HepG2 (cell line): ENCODE measurements at regions not wholly inside any gene's neighbourhood (a gene's known extent, or its start where the extent isn't known, plus 50 kb on each side); places are given as distances from the start of the nearest gene placed in this dataset.

Experiments
- ATAC-seq: fragments of 200-7000 bp; cut with Tn5 transposase; 3 replicates; pipeline ENCODE4 v1.9.1; 2020; ENCODE audit warnings: mild to moderate bottlenecking, moderate library complexity
- BruUV-seq: library from RNA; stranded (reverse); fragments of 400-500 nt; replicated peaks from 2 replicates; lab custom pipeline; 2021; lab: Mats Ljungman, UMichigan
- CTCF ChIA-PET: fragments of 300-600 bp; formaldehyde crosslinking; extraction: SDS; loops from one replicate; lab custom pipeline; 2021; ENCODE audit warnings: low total read pairs, inconsistent platforms, low intra/inter-chr PET ratio; lab: Yijun Ruan, JAX
- POLR2A ChIA-PET: fragments of 350-600 bp; sonication (Branson Sonifier 250); formaldehyde crosslinking; loops from one replicate; lab custom pipeline; 2020; ENCODE audit warnings: antibody characterized with exemption, inconsistent platforms; lab: Yijun Ruan, JAX
- DNase-seq: peaks from one replicate; pipeline ENCODE4 v3.0.0-alpha.2; 2015; ENCODE audit warnings: low spot score
- FAIRE-seq: peaks from 3 replicates; lab custom pipeline; 2011; peaks lifted over from hg19 to GRCh38; lab: Jason Lieb, UNC
- H2AFZ ChIP-seq: one replicate; pipeline ENCODE4 v1.6.1; 2011; ENCODE audit warnings: low read length, inconsistent platforms
- H3K27ac ChIP-seq: fragments of 300-600 bp; 3 replicates; pipeline ENCODE4 v1.8.0; 2011; ENCODE audit warnings: mixed run types, mild to moderate bottlenecking, mixed read lengths, low read length, inconsistent platforms; ENCODE audit not compliant: insufficient read depth; ENCODE audit errors: extremely low read length
- H3K27me3 ChIP-seq, 2 experiments: fragments of 200-600 bp in 1 of 2; 2 replicates in 1 of 2; 3 replicates in 1 of 2; pipeline versions ENCODE4 v1.6.0 to v1.8.0; 2011; ENCODE audit warnings: low read length in 2 of 2, mild to moderate bottlenecking in 2 of 2, moderate library complexity in 2 of 2, inconsistent platforms in 1 of 2; ENCODE audit not compliant: insufficient read depth in 2 of 2, control insufficient read depth in 1 of 2
- H3K36me3 ChIP-seq, 2 experiments: fragments of 200-600 bp in 1 of 2; replicated peaks in 1 of 2; 2 replicates in 1 of 2; 3 replicates in 1 of 2; pipeline versions ENCODE4 v1.5.1 to v1.8.0; 2011; ENCODE audit warnings: low read length in 2 of 2, inconsistent platforms in 1 of 2; ENCODE audit not compliant: insufficient read depth in 2 of 2, control insufficient read depth in 1 of 2
- H3K4me1 ChIP-seq: 2 replicates; pipeline ENCODE4 v1.5.1; 2012; ENCODE audit warnings: low read length, inconsistent platforms; ENCODE audit not compliant: insufficient read depth
- H3K4me2 ChIP-seq: 2 replicates; pipeline ENCODE4 v1.6.0; 2011; ENCODE audit warnings: low read depth, low read length, inconsistent platforms
- H3K4me3 ChIP-seq, 3 experiments: fragments of 200-600 bp in 1 of 3; sonication (generic), shearing (Covaris generic) in 1 of 3; replicated peaks in 1 of 3; 2 replicates each; pipeline ENCODE4 v1.5.1; 2011 to 2016; ENCODE audit warnings: low read length in 3 of 3, inconsistent platforms in 2 of 3, low read depth in 2 of 3, mild to moderate bottlenecking in 2 of 3, control low read depth in 1 of 3, mixed read lengths in 1 of 3; ENCODE audit not compliant: insufficient read depth in 1 of 3
- H3K79me2 ChIP-seq: one replicate; pipeline ENCODE4 v1.6.1; 2011; ENCODE audit warnings: low read length, inconsistent platforms; ENCODE audit not compliant: insufficient read depth
- H3K9ac ChIP-seq: 2 replicates; pipeline ENCODE4 v1.6.0; 2011; ENCODE audit warnings: mild to moderate bottlenecking, low read depth, low read length, inconsistent platforms; ENCODE audit not compliant: insufficient read depth
- H3K9me3 ChIP-seq: 2 replicates; pipeline ENCODE4 v1.5.1; 2012; ENCODE audit warnings: mild to moderate bottlenecking, low read length
- H4K20me1 ChIP-seq: 2 replicates; pipeline ENCODE4 v1.6.0; 2011; ENCODE audit warnings: inconsistent platforms, mild to moderate bottlenecking, low read length, moderate library complexity; ENCODE audit not compliant: insufficient read depth
- ARID4A ChIP-seq: sonication (generic); formaldehyde crosslinking; IDR thresholded peaks from 2 replicates; pipeline ENCODE4 v1.5.0; 2020; ENCODE audit warnings: mild to moderate bottlenecking, missing genetic modification reagents, borderline replicate concordance
- BCL6 ChIP-seq: IDR thresholded peaks from 2 replicates; pipeline ENCODE4 v1.6.1; 2016; ENCODE audit warnings: missing genetic modification reagents, missing compliant biosample characterization
- HOXA3 ChIP-seq: sonication (generic); formaldehyde crosslinking; IDR thresholded peaks from 2 replicates; pipeline ENCODE4 v1.5.0; 2020; ENCODE audit warnings: missing genetic modification reagents
- NR2F1 ChIP-seq, 2 experiments: fragments of 450-650 bp in 1 of 2; formaldehyde crosslinking in 1 of 2; IDR thresholded peaks; 2 replicates each; pipeline versions ENCODE4 v1.5.0 to v1.6.1; 2016 to 2020; ENCODE audit warnings: mild to moderate bottlenecking in 1 of 2, missing compliant biosample characterization in 1 of 2, missing genetic modification reagents in 1 of 2, moderate library complexity in 1 of 2
- SP5 ChIP-seq: IDR thresholded peaks from 2 replicates; pipeline ENCODE4 v1.6.1; 2016; ENCODE audit warnings: low read depth, borderline replicate concordance
- THYN1 ChIP-seq: sonication (generic); formaldehyde crosslinking; IDR thresholded peaks from 2 replicates; pipeline ENCODE4 v1.8.1; 2023; ENCODE audit warnings: low read depth, mild to moderate bottlenecking, moderate library complexity, missing genetic modification reagents, borderline replicate concordance
- TP53 ChIP-seq: sonication (generic); formaldehyde crosslinking; conservative IDR thresholded peaks from 2 replicates; pipeline ENCODE4 v1.4.0; 2020; ENCODE audit warnings: missing genetic modification reagents
- ZNF10 ChIP-seq: sonication (generic); formaldehyde crosslinking; IDR thresholded peaks from 2 replicates; pipeline ENCODE4 v1.4.0; 2020; ENCODE audit warnings: mild to moderate bottlenecking, low read depth, missing genetic modification reagents, borderline replicate concordance
- ZNF280D ChIP-seq: sonication (generic); formaldehyde crosslinking; IDR thresholded peaks from 2 replicates; pipeline ENCODE4 v1.5.1; 2020; ENCODE audit warnings: mild to moderate bottlenecking, missing genetic modification reagents
- ZNF326 ChIP-seq: sonication (generic); formaldehyde crosslinking; IDR thresholded peaks from 2 replicates; pipeline ENCODE4 v1.4.0; 2020; ENCODE audit warnings: missing genetic modification reagents, borderline replicate concordance
- ZNF557 ChIP-seq: sonication (generic); formaldehyde crosslinking; IDR thresholded peaks from 2 replicates; pipeline ENCODE4 v1.4.0; 2020; ENCODE audit warnings: missing genetic modification reagents
- WGBS: methylation state at CpG from one replicate; pipeline ENCODE4 v1.1.6; 2017; ENCODE audit warnings: low lambda C conversion rate; 5-methylcytosine and 5-hydroxymethylcytosine counted together
- in situ Hi-C: cut with HindIII; loops from 2 replicates; pipeline ENCODE4 v1.10.0; 2017; ENCODE audit warnings: low pct_unique_long_range_greater_than_20kb; ENCODE audit not compliant: extremely low pct_ligation_motif_present
- intact Hi-C: fragments of 100-400 bp; cut with micrococcal nuclease; formaldehyde crosslinking; loops from one replicate; pipeline ENCODE4 v1.10.0; 2022; ENCODE audit not compliant: unreplicated experiment

DNA sequence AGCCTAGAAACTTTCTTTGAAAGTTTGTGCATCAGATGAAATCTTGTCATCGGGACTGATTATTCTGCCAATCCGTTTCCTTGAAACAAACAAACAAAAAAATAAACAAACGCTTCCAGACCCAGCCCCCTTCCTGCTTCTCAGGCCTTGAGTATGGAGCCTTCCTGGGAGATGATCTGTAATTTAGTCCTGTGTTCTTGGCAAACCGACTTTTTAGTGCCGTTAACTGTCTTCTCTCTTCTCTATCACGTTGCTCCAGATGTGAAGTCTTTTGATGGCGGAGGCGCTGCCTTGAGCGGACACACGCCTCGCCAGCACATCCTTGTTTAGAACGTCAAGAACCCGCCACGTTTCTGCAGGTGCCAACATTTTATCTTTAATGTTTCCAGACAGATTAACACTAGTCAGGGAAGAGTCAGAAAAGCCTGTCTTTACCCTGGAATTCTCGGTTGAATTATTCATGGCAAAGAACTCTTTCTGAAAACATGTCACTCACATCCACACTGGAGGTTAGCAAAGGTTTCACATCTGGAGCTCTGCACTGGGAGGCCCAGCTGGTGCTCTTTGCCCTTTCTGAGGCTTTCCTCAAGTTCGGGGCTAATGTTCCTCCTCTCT is 265.7 kb upstream of the C1orf174 start:
- no peak for FAIRE-seq
- intact Hi-C loops (no loop called here), in situ Hi-C loops (no loop called here)
- no peaks in the 10 kb centered on the region for H3K9me3 ChIP-seq
- no peaks in the 10 kb centered on the region for H4K20me1 ChIP-seq
- H3K4me2 ChIP-seq, result no peak overlapping the region
- peaks cover 6 to 30% of the 10 kb centered on the region in 2 experiments; a peak in 4 of 5 replicates for H3K27me3 ChIP-seq
- ChIA-PET POLR2A (no interaction called here), CTCF (no interaction called here)
- 54% methylated on average over 15 of the region's 16 CpGs for WGBS
- H3K4me3 ChIP-seq, result no peak overlapping the region
- no peak overlapping the region for H3K9ac ChIP-seq
- H3K27ac ChIP-seq, result no peak overlapping the region
- no peak for ATAC-seq
- BruUV-seq, result no TSS peak
- no peak for DNase-seq
- H3K79me2 ChIP-seq, result no peaks in the 10 kb centered on the region
- no peaks in the 10 kb centered on the region for H3K36me3 ChIP-seq
- TF ChIP-seq NR2F1 (CRISPR knock-in tag; IDR thresholded peaks at IDR 0.05) (no peak), THYN1 (CRISPR knock-in tag) (no peak), ARID4A (CRISPR knock-in tag) (no peak), ZNF557 (CRISPR knock-in tag) (no peak), ZNF10 (CRISPR knock-in tag) (no peak), SP5 (CRISPR knock-in tag) (no peak), ZNF326 (no peak), ZNF280D (CRISPR knock-in tag) (no peak), BCL6 (no peak), HOXA3 (CRISPR knock-in tag) (no peak), TP53 (CRISPR knock-in tag) (no peak)
- H2AFZ ChIP-seq, result no peak overlapping the region
- H3K4me1 ChIP-seq, result no peaks in the 10 kb centered on the region
